ENCODE measurements at regions not wholly inside any gene's neighbourhood (a gene's known extent, or its start where the extent isn't known, plus 50 kb on each side); places are given as distances from the start of the nearest gene placed in this dataset.

- no peak for TF ChIP-seq ELF1 (tag; IDR thresholded peaks at IDR 0.05)
- TF ChIP-seq SP2 (IDR thresholded peaks at IDR 0.05; ENCODE audit: extremely low read depth, low read depth, low read length, poor library complexity, severe bottlenecking), result no peak
- no peak for TF ChIP-seq RAD51 (IDR thresholded peaks at IDR 0.05; ENCODE audit: borderline replicate concordance, low read depth)
- TF ChIP-seq ATF2 (CRISPR knock-in tag; IDR thresholded peaks at IDR 0.05), result no peak
- no peak for TF ChIP-seq BRCA1 (IDR thresholded peaks at IDR 0.05)
- no peak for TF ChIP-seq BRCA1 (CRISPR knock-in tag; IDR thresholded peaks at IDR 0.05)
- TF ChIP-seq ZC3H4 (CRISPR knock-in tag; IDR thresholded peaks at IDR 0.05; ENCODE audit: borderline replicate concordance), result no peak
These were observed 450.5 kb upstream of the MEX3C start for GRCh38 chr18:51647942-51648341.

Measured in K562 (cell line).